Endothelial cell of umbilical vein (primary cell): ENCODE measurements at regions not wholly inside any gene's neighbourhood (a gene's known extent, or its start where the extent isn't known, plus 50 kb on each side); places are given as distances from the start of the nearest gene placed in this dataset.

Experiments
- BruUV-seq: library from RNA; stranded (reverse); fragments of 400-500 nt; replicated peaks from 2 replicates; lab custom pipeline; 2021; lab: Mats Ljungman, UMichigan
- CTCF ChIA-PET: fragments of 300-600, 350-600 bp; sonication (Branson Sonifier 250); formaldehyde crosslinking; loops from one replicate; lab custom pipeline; 2021; ENCODE audit warnings: antibody characterized with exemption, inconsistent platforms; lab: Charles Lee
- POLR2A ChIA-PET: fragments of 300-600, 350-600 bp; sonication (Branson Sonifier 250); formaldehyde crosslinking; loops from one replicate; lab custom pipeline; 2021; ENCODE audit warnings: antibody characterized with exemption, inconsistent platforms; lab: Charles Lee
- DNase-seq: peaks from one replicate; pipeline ENCODE4 v3.0.0-alpha.2; 2011; ENCODE audit warnings: low read depth, low spot score
- FAIRE-seq: peaks from 2 replicates; lab custom pipeline; 2011; peaks lifted over from hg19 to GRCh38; lab: Jason Lieb, UNC
- H2AFZ ChIP-seq: 2 replicates; pipeline ENCODE4 v1.6.0; 2012; ENCODE audit warnings: low read depth, low read length, control low read depth, inconsistent platforms
- H3K27ac ChIP-seq: 2 replicates; pipeline ENCODE4 v1.5.1; 2011; ENCODE audit warnings: low read depth, mild to moderate bottlenecking, control low read depth, low read length, moderate library complexity; ENCODE audit not compliant: insufficient read depth
- H3K27me3 ChIP-seq, 2 experiments: 2 replicates each; pipeline versions ENCODE4 v1.6.0 to v1.6.1; 2011; ENCODE audit warnings: low read length in 2 of 2, mixed read lengths in 1 of 2; ENCODE audit not compliant: control insufficient read depth in 2 of 2, insufficient read depth in 2 of 2
- H3K36me3 ChIP-seq, 2 experiments: 2 replicates in 1 of 2; 3 replicates in 1 of 2; pipeline ENCODE4 v1.5.1; 2011; ENCODE audit warnings: low read length in 2 of 2, mild to moderate bottlenecking in 1 of 2, moderate library complexity in 1 of 2; ENCODE audit not compliant: control insufficient read depth in 2 of 2, insufficient read depth in 2 of 2; ENCODE audit errors: extremely low read depth in 1 of 2
- H3K4me1 ChIP-seq: 3 replicates; pipeline ENCODE4 v1.5.1; 2011; ENCODE audit warnings: mild to moderate bottlenecking, low read length; ENCODE audit not compliant: control insufficient read depth, insufficient read depth; ENCODE audit errors: extremely low read depth
- H3K4me2 ChIP-seq: 2 replicates; pipeline ENCODE4 v1.6.1; 2011; ENCODE audit warnings: low read length, control low read depth, mixed read lengths; ENCODE audit not compliant: insufficient read depth
- H3K4me3 ChIP-seq, 3 experiments: fragments of 200-600 bp in 1 of 3; sonication (generic), shearing (Covaris generic) in 1 of 3; replicated peaks in 1 of 3; 2 replicates each; pipeline ENCODE4 v1.5.1; 2011 to 2016; ENCODE audit warnings: control low read depth in 3 of 3, low read length in 3 of 3, mild to moderate bottlenecking in 2 of 3, inconsistent platforms in 1 of 3, low read depth in 1 of 3, moderate library complexity in 1 of 3; ENCODE audit not compliant: insufficient read depth in 1 of 3
- H3K79me2 ChIP-seq: 2 replicates; pipeline ENCODE4 v1.6.0; 2012; ENCODE audit warnings: low read length, inconsistent platforms; ENCODE audit not compliant: control insufficient read depth, insufficient read depth
- H3K9ac ChIP-seq: replicated peaks from 2 replicates; pipeline ENCODE3; 2011; ENCODE audit warnings: low read length, control low read depth; ENCODE audit not compliant: insufficient read depth; ENCODE audit errors: extremely low read depth
- H3K9me1 ChIP-seq: replicated peaks from 3 replicates; pipeline ENCODE4 v1.6.0; 2011; ENCODE audit warnings: mild to moderate bottlenecking, low read length; ENCODE audit not compliant: control insufficient read depth, insufficient read depth; ENCODE audit errors: extremely low read depth
- H3K9me3 ChIP-seq: replicated peaks from 2 replicates; pipeline ENCODE4 v1.5.1; 2012; ENCODE audit warnings: low read length, inconsistent platforms; ENCODE audit not compliant: control insufficient read depth, insufficient read depth
- H4K20me1 ChIP-seq: replicated peaks from 2 replicates; pipeline ENCODE3; 2011; ENCODE audit warnings: mild to moderate bottlenecking, low read length; ENCODE audit not compliant: control insufficient read depth, insufficient read depth; ENCODE audit errors: extremely low read depth
- CTCF ChIP-seq, 2 donors: IDR thresholded peaks; 1 replicate in 1 of 2; 2 replicates in 1 of 2; pipeline ENCODE4 v1.5.1; 2011; ENCODE audit warnings: low read length in 2 of 2, mild to moderate bottlenecking in 2 of 2, moderate library complexity in 2 of 2, control low read depth in 1 of 2, inconsistent platforms in 1 of 2, low read depth in 1 of 2; ENCODE audit not compliant: insufficient read depth in 1 of 2; ENCODE audit errors: extremely low read depth in 1 of 2
- FOS ChIP-seq: IDR thresholded peaks from 2 replicates; pipeline ENCODE4 v1.6.1; 2011; ENCODE audit warnings: mild to moderate bottlenecking, low read length, moderate library complexity, borderline replicate concordance; ENCODE audit not compliant: insufficient read depth
- GATA2 ChIP-seq: IDR thresholded peaks from 2 replicates; pipeline ENCODE4 v1.7.0; 2011; ENCODE audit warnings: low read depth, mild to moderate bottlenecking, moderate library complexity, mixed read lengths, low read length; ENCODE audit not compliant: insufficient read length, insufficient read depth
- MYC ChIP-seq: IDR thresholded peaks from one replicate; pipeline ENCODE4 v1.6.1; 2011; ENCODE audit warnings: mild to moderate bottlenecking, low read depth, low read length
- POLR2A ChIP-seq: IDR thresholded peaks from 2 replicates; pipeline ENCODE4 v1.6.1; 2012; ENCODE audit warnings: low read depth, mild to moderate bottlenecking, control low read depth, low read length
- POLR2AphosphoS5 ChIP-seq: IDR thresholded peaks from 2 replicates; pipeline ENCODE4 v1.6.1; 2012; ENCODE audit warnings: low read depth, mild to moderate bottlenecking, control low read depth, low read length, moderate library complexity; ENCODE audit not compliant: insufficient read depth
- dilution Hi-C: fragments of 300-500 bp; cut with MboI; formaldehyde crosslinking; loops from one replicate; pipeline ENCODE4 v1.15.0; 2019; ENCODE audit warnings: low sequenced_read_pairs; ENCODE audit not compliant: extremely low pct_ligation_motif_present
- intact Hi-C: fragments of 100-400 bp; cut with micrococcal nuclease; formaldehyde crosslinking; loops from one replicate; pipeline ENCODE4 v1.10.0; 2022
- TF ChIP-seq, protein P1 (sequence below): IDR thresholded peaks from 2 replicates; pipeline ENCODE4 v1.6.1; 2011; ENCODE audit not compliant: insufficient read depth, insufficient read length

DNA sequence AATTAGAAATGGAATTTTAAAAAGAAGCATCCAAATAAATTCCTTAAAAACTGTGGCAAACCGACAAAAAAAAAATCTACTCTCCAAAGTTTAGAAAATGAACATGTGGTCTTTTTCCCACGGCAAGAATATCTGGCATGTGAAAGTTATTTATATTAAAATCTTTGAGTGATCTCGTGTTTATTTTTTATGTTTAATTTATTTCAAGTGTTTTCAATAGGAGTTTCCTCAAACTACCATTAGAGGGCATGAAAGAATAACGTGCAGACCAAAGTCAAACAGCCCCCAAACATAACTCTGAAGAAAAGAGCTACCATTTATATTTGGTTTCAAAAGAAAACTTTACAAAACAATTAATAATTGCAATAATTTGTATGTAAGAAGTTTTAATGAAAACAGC lies 286.4 kb downstream of the ZIC4 start:
- no peaks in the 10 kb centered on the region for H3K9me3 ChIP-seq
- dilution Hi-C loops (no loop called here), intact Hi-C loops (loop anchor here (1.0 to 10.0 kb wide), 5 partner anchors 71 to 957 kb away; no protein-coding TSS in a partner anchor)
- no TSS peak for BruUV-seq
- no peaks in the 10 kb centered on the region for H3K9me1 ChIP-seq
- peak; percentile 29 for DNase-seq
- no peaks in the 10 kb centered on the region for H4K20me1 ChIP-seq
- no peak overlapping the region for H3K9ac ChIP-seq
- H3K36me3 ChIP-seq: no peaks in the 10 kb centered on the region
- ChIA-PET POLR2A (no interaction called here), CTCF (interaction anchor here (0.6 to 3.6 kb wide), 55 partner anchors 9 to 1223 kb away, joined by 3 to 69 read pairs (median 4); no protein-coding TSS in a partner anchor)
- TF ChIP-seq POLR2A (no peak), CTCF (IDR thresholded peaks at IDR 0.05; ENCODE audit: extremely low read depth in 1 of 2, insufficient read depth in 1 of 2, low read depth in 1 of 2, low read length in 2 of 2) (peak in 1 of 2 donors; percentile 33)
- no peak for FAIRE-seq
- no peaks in the 10 kb centered on the region for H3K79me2 ChIP-seq
- H3K4me3 ChIP-seq: no peak overlapping the region
- H3K4me1 ChIP-seq: no peaks in the 10 kb centered on the region
- H3K27ac ChIP-seq: no peak overlapping the region
- H3K4me2 ChIP-seq: no peak overlapping the region
- no peak overlapping the region for H2AFZ ChIP-seq
- H3K27me3 ChIP-seq: peaks cover 0 to 4% of the 10 kb centered on the region in 2 experiments

DNA sequence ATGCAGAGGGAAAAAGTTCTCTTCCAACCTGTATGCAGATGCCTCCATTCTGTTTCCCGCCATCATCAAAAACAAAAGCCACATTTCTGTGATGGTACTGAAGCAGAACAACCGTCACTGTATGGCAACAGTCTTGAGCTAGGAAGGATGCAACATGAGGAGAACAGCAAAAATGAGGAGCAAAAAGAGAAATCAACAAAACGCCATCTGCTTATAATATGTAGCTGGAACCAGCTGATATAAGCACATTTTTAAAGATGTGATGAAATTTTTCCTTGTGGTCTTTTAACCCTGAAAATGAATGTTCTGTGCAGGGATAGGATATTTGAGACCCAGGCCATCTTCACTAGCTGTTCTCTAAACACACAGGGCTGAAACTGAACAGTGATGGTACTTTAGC lies 287.0 kb downstream of the ZIC4 start:
- CTCF ChIA-PET: interaction anchor here (2.2 to 3.6 kb wide), 4 partner anchors 18 to 958 kb away, joined by 9 to 69 read pairs (median 29); no protein-coding TSS in a partner anchor
- no peaks in the 10 kb centered on the region for H3K9me3 ChIP-seq
- intact Hi-C loops: loop anchor here (5.0 kb wide), 1 partner anchor 477 kb away; no protein-coding TSS in a partner anchor
- H3K4me2 ChIP-seq: no peak overlapping the region
- H4K20me1 ChIP-seq: no peaks in the 10 kb centered on the region
- TF ChIP-seq MYC (no peak), POLR2AphosphoS5 (no peak), FOS (no peak), GATA2 (no peak), POLR2A (no peak), CTCF (IDR thresholded peaks at IDR 0.05; ENCODE audit: extremely low read depth in 1 of 2, insufficient read depth in 1 of 2, low read depth in 1 of 2, low read length in 2 of 2) (no peak)
- TF ChIP-seq, protein P1, sequence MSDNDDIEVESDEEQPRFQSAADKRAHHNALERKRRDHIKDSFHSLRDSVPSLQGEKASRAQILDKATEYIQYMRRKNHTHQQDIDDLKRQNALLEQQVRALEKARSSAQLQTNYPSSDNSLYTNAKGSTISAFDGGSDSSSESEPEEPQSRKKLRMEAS: no peak
- H3K27me3 ChIP-seq: peaks cover 0 to 4% of the 10 kb centered on the region in 2 experiments
- H3K9ac ChIP-seq: no peak overlapping the region
- dilution Hi-C loops: no loop called here
- no peak overlapping the region for H2AFZ ChIP-seq
- no peak overlapping the region for H3K27ac ChIP-seq
- FAIRE-seq: no peak
- H3K4me1 ChIP-seq: no peaks in the 10 kb centered on the region
- DNase-seq: no peak
- no TSS peak for BruUV-seq
- no peak overlapping the region for H3K4me3 ChIP-seq
- no peaks in the 10 kb centered on the region for H3K79me2 ChIP-seq
- H3K36me3 ChIP-seq: no peaks in the 10 kb centered on the region
- no peaks in the 10 kb centered on the region for H3K9me1 ChIP-seq
- POLR2A ChIA-PET: no interaction called here
